H1 (cell line): ENCODE measurements at regions not wholly inside any gene's neighbourhood (a gene's known extent, or its start where the extent isn't known, plus 50 kb on each side); places are given as distances from the start of the nearest gene placed in this dataset.

ENCODE experiments used
- CHD7 ChIP-seq: fragments of 300-600 bp; sonication (generic); IDR thresholded peaks from 2 replicates; pipeline ENCODE4 v1.7.1; 2012; ENCODE audit warnings: low read length, moderate library complexity, mild to moderate bottlenecking, inconsistent platforms; ENCODE audit not compliant: insufficient replicate concordance
- EP300 ChIP-seq, 2 experiments: IDR thresholded peaks; 1 replicate in 1 of 2; 2 replicates in 1 of 2; pipeline ENCODE4 v1.6.1; 2011 to 2012; ENCODE audit warnings: low read depth in 2 of 2, low read length in 2 of 2, mild to moderate bottlenecking in 2 of 2, borderline replicate concordance in 1 of 2, inconsistent platforms in 1 of 2, moderate library complexity in 1 of 2
- HDAC2 ChIP-seq, 2 experiments: fragments of 300-600 bp in 1 of 2; sonication (generic) in 1 of 2; IDR thresholded peaks; 2 replicates each; pipeline ENCODE4 v1.6.1; 2011 to 2012; ENCODE audit warnings: low read depth in 2 of 2, low read length in 2 of 2, mild to moderate bottlenecking in 2 of 2, moderate library complexity in 2 of 2, borderline replicate concordance in 1 of 2, inconsistent platforms in 1 of 2
- JUND ChIP-seq: IDR thresholded peaks from 2 replicates; pipeline ENCODE4 v1.6.1; 2011; ENCODE audit warnings: mild to moderate bottlenecking, improper control_type of control experiment, low read length
- RXRA ChIP-seq: IDR thresholded peaks from 2 replicates; pipeline ENCODE4 v1.6.1; 2011; ENCODE audit warnings: low read depth, mild to moderate bottlenecking, low read length, moderate library complexity; ENCODE audit not compliant: insufficient read depth
- TBP ChIP-seq: IDR thresholded peaks from 2 replicates; pipeline ENCODE4 v1.6.1; 2011; ENCODE audit warnings: low read depth, low read length, improper control_type of control experiment
- YY1 ChIP-seq: IDR thresholded peaks from 2 replicates; pipeline ENCODE4 v1.6.1; 2011; ENCODE audit warnings: low read depth, mild to moderate bottlenecking, low read length

- no peak for TF ChIP-seq CHD7
- no peak for TF ChIP-seq RXRA
- TF ChIP-seq TBP, result no peak
- no peak for TF ChIP-seq EP300 (IDR thresholded peaks at IDR 0.05; ENCODE audit: borderline replicate concordance in 1 of 2, low read depth in 2 of 2, low read length in 2 of 2)
- TF ChIP-seq JUND, result no peak
- TF ChIP-seq YY1, result no peak
- TF ChIP-seq HDAC2 (IDR thresholded peaks at IDR 0.05; ENCODE audit: borderline replicate concordance in 1 of 2, low read depth in 2 of 2, low read length in 2 of 2), result no peak
Observed at GRCh38 chr17:33529816-33530215, 236.7 kb upstream of the ASIC2 start (continued).
